ENCODE measurements at regions not wholly inside any gene's neighbourhood (a gene's known extent, or its start where the extent isn't known, plus 50 kb on each side); places are given as distances from the start of the nearest gene placed in this dataset.

- H3K36me3 ChIP-seq, result no peaks in the 10 kb centered on the region
- H3K9me3 ChIP-seq, result no peaks in the 10 kb centered on the region
- no peak overlapping the region for H3K27ac ChIP-seq
- H3K4me1 ChIP-seq, result no peaks in the 10 kb centered on the region
- intact Hi-C loops (cut with DNase I), result no loop called here
- no peak for DNase-seq
- H3K27me3 ChIP-seq, result peaks cover 0 to 22% (median 0%) of the 10 kb centered on the region in 4 donors
- H3K4me3 ChIP-seq, result no peak overlapping the region
- TF ChIP-seq, protein P1, sequence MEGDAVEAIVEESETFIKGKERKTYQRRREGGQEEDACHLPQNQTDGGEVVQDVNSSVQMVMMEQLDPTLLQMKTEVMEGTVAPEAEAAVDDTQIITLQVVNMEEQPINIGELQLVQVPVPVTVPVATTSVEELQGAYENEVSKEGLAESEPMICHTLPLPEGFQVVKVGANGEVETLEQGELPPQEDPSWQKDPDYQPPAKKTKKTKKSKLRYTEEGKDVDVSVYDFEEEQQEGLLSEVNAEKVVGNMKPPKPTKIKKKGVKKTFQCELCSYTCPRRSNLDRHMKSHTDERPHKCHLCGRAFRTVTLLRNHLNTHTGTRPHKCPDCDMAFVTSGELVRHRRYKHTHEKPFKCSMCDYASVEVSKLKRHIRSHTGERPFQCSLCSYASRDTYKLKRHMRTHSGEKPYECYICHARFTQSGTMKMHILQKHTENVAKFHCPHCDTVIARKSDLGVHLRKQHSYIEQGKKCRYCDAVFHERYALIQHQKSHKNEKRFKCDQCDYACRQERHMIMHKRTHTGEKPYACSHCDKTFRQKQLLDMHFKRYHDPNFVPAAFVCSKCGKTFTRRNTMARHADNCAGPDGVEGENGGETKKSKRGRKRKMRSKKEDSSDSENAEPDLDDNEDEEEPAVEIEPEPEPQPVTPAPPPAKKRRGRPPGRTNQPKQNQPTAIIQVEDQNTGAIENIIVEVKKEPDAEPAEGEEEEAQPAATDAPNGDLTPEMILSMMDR (IDR thresholded peaks at IDR 0.05), result no peak
- TF ChIP-seq POLR2A (IDR thresholded peaks at IDR 0.05), result no peak
- 73 to 83% methylated on average over 3 to 5 of the region's 5 CpGs for WGBS, 2 donors
Observed at GRCh38 chr19:30082611-30083010, 140.6 kb downstream of the URI1 start.

DNA sequence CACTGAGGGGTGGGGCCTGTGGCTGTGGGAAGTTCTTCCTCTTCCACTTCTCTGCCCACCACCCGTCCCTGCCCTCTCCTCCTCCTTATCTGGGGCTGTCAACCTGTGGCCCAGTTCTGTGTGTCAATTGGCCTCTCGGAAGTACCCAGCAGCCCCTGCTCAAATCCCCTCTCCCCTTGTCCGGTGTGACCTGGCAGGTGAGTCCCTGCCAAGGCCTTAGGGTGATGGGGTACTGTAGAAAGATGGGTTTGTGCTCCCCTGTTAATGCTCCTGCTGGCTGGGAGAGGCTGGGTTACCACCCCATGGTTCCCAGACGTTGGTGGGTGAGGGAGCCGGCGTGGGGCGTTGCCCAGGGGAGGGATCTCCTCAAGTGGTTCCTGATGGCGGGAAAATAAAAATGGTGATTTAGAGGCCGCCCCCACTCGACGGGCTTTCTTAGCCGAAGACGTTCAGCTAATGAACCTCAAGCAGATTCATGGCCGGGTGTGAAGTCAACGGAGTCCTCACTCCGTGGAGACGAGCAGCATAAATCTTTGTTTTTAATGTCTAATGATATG is 141.2 kb downstream of the URI1 start:
- intact Hi-C loops (cut with DNase I), result no loop called here
- DNase-seq, result no peak
- H3K36me3 ChIP-seq, result no peaks in the 10 kb centered on the region
- no peaks in the 10 kb centered on the region for H3K4me1 ChIP-seq
- H3K9me3 ChIP-seq, result no peaks in the 10 kb centered on the region
- H3K27ac ChIP-seq, result no peak overlapping the region
- TF ChIP-seq POLR2A (IDR thresholded peaks at IDR 0.05), result no peak
- TF ChIP-seq, protein P1 (IDR thresholded peaks at IDR 0.05), result no peak
- WGBS, 2 donors, result 67 to 92% methylated on average over 10 to 11 of the region's 17 CpGs
- peaks cover 0 to 17% (median 0%) of the 10 kb centered on the region in 4 donors for H3K27me3 ChIP-seq
- H3K4me3 ChIP-seq, result no peak overlapping the region

DNA sequence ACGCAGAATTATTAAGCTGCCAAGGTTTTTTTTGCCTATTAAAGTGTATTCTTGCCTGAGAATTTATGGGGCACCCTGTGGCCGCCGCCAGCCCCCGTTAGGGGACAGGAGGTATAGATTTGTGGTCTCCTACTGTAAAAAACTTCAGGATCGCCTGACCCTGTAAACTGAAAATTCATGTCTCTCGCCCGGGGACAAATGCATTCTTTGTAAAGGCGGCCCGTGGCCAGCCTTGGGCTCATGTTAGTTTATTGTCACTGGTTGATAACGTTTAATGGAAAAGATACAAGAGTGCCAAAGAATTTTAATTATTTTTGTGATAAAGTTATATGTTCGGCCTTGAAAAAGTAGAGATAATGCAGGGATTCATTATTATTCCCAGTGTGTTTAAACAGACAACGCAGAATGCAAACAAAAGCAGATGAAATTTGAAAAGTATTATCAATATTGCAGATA is 141.7 kb downstream of the URI1 start:
- no peak overlapping the region for H3K4me3 ChIP-seq
- no peak for TF ChIP-seq POLR2A (IDR thresholded peaks at IDR 0.05)
- TF ChIP-seq, protein P1 (IDR thresholded peaks at IDR 0.05), result no peak
- DNase-seq, result no peak
- no peaks in the 10 kb centered on the region for H3K9me3 ChIP-seq
- H3K27ac ChIP-seq, result no peak overlapping the region
- peaks cover 0 to 13% (median 0%) of the 10 kb centered on the region in 4 donors for H3K27me3 ChIP-seq
- no peaks in the 10 kb centered on the region for H3K36me3 ChIP-seq
- 78 to 79% methylated on average over 12 of the region's 12 CpGs for WGBS, 2 donors
- intact Hi-C loops (cut with DNase I), result no loop called here
- H3K4me1 ChIP-seq, result no peaks in the 10 kb centered on the region

DNA sequence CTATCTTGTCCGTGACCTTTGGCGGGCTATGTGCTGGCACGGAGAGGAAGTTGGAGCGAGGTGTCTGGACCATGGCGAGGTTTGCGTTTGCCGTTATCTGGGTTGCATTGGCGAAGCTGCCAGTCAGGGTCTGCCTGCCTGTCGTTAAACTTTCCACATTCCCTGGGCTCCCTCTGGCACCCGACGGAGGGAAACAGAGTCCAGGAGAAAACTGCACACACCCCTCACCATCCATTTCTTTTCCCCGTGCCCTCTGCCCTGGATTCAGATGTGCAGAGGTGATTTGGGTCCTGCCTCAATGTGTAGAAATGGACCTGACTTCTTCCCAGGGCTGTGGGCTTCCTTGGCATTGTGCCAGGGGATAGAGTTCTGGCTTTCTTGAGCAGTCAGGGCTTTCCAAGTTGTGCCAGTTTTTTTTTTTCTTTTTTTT is 142.4 kb downstream of the URI1 start:
- Histone ChIP-seq H3K27ac (no peak overlapping the region), H3K27me3 (peaks cover 0 to 13% (median 0%) of the 10 kb centered on the region in 4 donors), H3K4me3 (no peak overlapping the region), H3K9me3 (no peaks in the 10 kb centered on the region), H3K36me3 (no peaks in the 10 kb centered on the region), H3K4me1 (no peaks in the 10 kb centered on the region)
- intact Hi-C loops (cut with DNase I), result no loop called here
- TF ChIP-seq, protein P1 (IDR thresholded peaks at IDR 0.05), result no peak
- TF ChIP-seq POLR2A (IDR thresholded peaks at IDR 0.05), result no peak
- 90 to 92% methylated on average over 11 to 12 of the region's 12 CpGs for WGBS, 2 donors
- no peak for DNase-seq

DNA sequence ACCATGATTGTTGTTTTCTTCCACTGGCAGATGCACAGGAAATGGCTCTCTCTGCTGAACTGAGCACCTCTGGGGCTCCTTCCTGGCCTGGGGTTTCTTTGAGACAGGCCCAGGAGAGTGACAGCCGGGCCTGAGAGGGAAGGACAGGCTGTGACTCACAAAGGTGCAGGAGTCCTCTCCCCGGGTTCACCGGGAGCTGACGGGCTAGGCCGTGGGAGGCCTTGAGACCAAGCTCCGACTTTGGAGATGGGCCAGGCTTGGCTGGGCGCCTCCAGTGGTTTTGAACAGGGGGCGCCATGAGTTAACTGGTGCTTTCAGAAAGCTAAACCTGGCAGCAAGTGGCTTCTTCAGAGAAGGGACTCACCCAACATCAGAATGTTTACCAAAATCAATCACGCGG is 143.4 kb downstream of the URI1 start:
- H3K27me3 ChIP-seq, result peaks cover 0 to 13% (median 0%) of the 10 kb centered on the region in 4 donors
- no peaks in the 10 kb centered on the region for H3K36me3 ChIP-seq
- WGBS, 2 donors, result 57 to 65% methylated on average over 2 to 9 of the region's 10 CpGs
- H3K4me1 ChIP-seq, result no peaks in the 10 kb centered on the region
- intact Hi-C loops (cut with DNase I), result no loop called here
- H3K9me3 ChIP-seq, result no peaks in the 10 kb centered on the region
- H3K27ac ChIP-seq, result no peak overlapping the region
- no peak for TF ChIP-seq POLR2A (IDR thresholded peaks at IDR 0.05)
- TF ChIP-seq, protein P1 (IDR thresholded peaks at IDR 0.05), result no peak
- no peak overlapping the region for H3K4me3 ChIP-seq
- DNase-seq, result no peak

All from esophagus squamous epithelium (tissue), 5 donors.